ENCODE measurements at regions not wholly inside any gene's neighbourhood (a gene's known extent, or its start where the extent isn't known, plus 50 kb on each side); places are given as distances from the start of the nearest gene placed in this dataset.

DNA sequence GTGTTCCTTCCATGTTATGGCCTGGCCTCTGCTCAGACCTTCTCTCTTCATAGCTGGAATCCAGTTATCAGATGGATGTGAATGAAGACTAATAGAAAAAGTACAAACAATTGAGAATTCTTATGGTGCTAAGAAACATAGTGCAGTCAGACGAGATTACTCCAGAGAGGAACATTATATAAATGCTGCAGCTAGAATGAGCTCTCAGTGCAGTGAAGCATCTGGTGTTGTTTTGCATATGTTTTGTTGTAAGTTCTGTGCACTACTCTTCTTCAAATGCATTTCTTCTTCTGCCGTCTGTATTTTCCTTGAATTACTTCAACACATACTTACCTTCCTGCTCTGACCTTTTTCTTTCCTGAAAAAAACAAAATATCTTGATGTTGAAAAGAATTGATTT is 602.4 kb upstream of the CDH18 start:
- TF ChIP-seq, protein P1, sequence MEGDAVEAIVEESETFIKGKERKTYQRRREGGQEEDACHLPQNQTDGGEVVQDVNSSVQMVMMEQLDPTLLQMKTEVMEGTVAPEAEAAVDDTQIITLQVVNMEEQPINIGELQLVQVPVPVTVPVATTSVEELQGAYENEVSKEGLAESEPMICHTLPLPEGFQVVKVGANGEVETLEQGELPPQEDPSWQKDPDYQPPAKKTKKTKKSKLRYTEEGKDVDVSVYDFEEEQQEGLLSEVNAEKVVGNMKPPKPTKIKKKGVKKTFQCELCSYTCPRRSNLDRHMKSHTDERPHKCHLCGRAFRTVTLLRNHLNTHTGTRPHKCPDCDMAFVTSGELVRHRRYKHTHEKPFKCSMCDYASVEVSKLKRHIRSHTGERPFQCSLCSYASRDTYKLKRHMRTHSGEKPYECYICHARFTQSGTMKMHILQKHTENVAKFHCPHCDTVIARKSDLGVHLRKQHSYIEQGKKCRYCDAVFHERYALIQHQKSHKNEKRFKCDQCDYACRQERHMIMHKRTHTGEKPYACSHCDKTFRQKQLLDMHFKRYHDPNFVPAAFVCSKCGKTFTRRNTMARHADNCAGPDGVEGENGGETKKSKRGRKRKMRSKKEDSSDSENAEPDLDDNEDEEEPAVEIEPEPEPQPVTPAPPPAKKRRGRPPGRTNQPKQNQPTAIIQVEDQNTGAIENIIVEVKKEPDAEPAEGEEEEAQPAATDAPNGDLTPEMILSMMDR (IDR thresholded peaks at IDR 0.05; ENCODE audit: borderline replicate concordance, control extremely low read depth, extremely low read depth, insufficient read depth, missing control alignments), result no peak
- in situ Hi-C loops (cut with MboI; ENCODE audit: low sequenced_read_pairs, unreplicated experiment), result no loop called here
- DNase-seq (ENCODE audit: low spot score), result no peak

DNA sequence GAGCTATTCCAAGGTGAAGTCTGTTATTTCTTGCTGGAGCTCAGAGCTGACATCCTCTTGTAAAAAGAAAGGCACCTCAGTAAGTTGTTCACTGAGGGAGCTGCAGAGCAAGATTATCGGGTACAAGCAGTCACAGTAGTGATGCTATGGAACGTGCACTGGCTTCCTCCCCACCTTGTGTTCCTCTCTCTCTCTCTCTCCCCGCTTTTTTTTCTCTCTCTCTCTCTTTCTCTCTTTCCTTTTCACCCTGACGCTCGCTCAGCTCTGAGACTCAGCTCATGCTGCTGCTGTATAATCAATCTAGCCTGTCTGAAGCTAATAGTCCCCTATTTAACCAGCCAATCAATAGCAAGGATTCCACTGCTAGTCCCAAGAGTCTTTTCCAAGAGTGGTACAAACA is 587.6 kb upstream of the CDH18 start:
- TF ChIP-seq, protein P1 (IDR thresholded peaks at IDR 0.05; ENCODE audit: borderline replicate concordance, control extremely low read depth, extremely low read depth, insufficient read depth, missing control alignments), result no peak
- in situ Hi-C loops (cut with MboI; ENCODE audit: low sequenced_read_pairs, unreplicated experiment), result no loop called here
- no peak for DNase-seq (ENCODE audit: low spot score)

DNA sequence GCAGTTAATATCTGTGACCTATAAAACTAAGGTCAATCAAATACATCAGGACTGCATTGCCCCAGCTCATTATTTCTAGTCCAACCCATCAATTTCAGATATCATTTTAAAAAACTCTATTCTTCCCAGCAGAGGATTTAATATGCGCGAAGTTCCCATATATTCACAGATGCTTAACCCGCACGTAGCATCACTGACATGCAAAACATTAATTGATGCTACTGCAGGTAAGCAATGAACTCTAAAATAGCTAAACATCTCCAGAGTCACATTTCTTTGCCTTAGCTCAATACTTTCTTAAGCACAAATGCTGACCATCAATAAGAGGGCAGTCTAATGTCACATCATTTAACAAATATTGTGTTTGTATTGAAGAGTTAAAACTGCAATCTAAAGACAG is 586.6 kb upstream of the CDH18 start:
- TF ChIP-seq, protein P1 (IDR thresholded peaks at IDR 0.05; ENCODE audit: borderline replicate concordance, control extremely low read depth, extremely low read depth, insufficient read depth, missing control alignments), result no peak
- DNase-seq (ENCODE audit: low spot score), result no peak
- in situ Hi-C loops (cut with MboI; ENCODE audit: low sequenced_read_pairs, unreplicated experiment), result no loop called here

DNA sequence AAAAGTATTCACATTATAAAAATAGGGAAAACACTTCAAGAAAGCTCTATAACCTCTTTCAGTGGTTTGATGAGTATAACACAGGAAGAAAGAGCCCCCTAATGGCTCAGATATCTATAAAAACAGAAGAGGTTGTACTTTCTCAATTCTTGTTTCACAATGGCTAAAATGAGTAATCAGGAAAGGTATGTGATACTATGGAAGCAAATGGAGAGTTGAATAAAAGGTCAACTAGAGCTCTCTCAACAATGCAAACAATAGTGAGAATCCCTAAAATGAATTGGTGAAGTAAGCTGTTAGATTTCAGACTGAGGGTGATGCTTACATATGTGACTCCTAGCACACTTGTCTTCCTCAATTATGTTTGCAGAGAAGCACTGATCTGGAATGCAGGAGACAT is 584.6 kb upstream of the CDH18 start:
- in situ Hi-C loops (cut with MboI; ENCODE audit: low sequenced_read_pairs, unreplicated experiment), result no loop called here
- DNase-seq (ENCODE audit: low spot score), result no peak
- TF ChIP-seq, protein P1 (IDR thresholded peaks at IDR 0.05; ENCODE audit: borderline replicate concordance, control extremely low read depth, extremely low read depth, insufficient read depth, missing control alignments), result no peak

DNA sequence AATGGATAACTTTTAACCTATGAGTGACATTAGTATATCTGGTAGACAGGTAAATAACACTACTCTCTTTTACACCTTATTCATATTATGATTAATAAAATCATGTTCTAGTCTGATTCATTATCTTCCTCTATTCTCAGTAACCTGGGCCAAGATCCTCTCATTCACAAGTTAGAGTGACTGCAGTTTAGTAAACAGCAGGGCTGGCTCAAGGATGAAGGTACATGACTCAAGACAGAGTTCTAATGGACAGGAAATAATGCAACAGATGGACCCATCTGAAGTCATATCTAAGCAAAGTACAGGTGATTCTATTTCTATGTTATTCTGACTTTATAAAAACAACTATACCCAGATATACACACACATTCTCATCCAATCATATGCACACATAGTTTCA is 582.5 kb upstream of the CDH18 start:
- in situ Hi-C loops (cut with MboI; ENCODE audit: low sequenced_read_pairs, unreplicated experiment), result no loop called here
- TF ChIP-seq, protein P1 (IDR thresholded peaks at IDR 0.05; ENCODE audit: borderline replicate concordance, control extremely low read depth, extremely low read depth, insufficient read depth, missing control alignments), result no peak
- DNase-seq (ENCODE audit: low spot score), result no peak

DNA sequence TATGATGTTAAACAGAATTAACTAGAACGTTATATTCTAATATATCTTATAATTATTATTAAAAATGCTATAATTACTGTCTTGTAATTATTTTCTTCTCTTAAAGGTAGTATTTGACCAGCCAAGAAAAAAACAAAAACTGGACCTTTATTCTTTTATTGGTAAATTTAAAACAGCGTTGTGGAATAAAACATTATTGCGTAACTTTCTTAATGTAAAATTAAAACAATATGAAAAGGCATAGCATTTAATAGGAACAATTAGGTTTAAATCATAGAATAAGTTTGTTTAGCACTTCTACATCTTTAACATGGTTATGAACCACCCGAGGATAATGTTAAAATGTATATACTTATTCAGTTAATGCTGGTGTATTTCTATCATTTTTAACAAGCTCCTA is 574.5 kb upstream of the CDH18 start:
- TF ChIP-seq, protein P1 (IDR thresholded peaks at IDR 0.05; ENCODE audit: borderline replicate concordance, control extremely low read depth, extremely low read depth, insufficient read depth, missing control alignments), result no peak
- in situ Hi-C loops (cut with MboI; ENCODE audit: low sequenced_read_pairs, unreplicated experiment), result no loop called here
- no peak for DNase-seq (ENCODE audit: low spot score)

DNA sequence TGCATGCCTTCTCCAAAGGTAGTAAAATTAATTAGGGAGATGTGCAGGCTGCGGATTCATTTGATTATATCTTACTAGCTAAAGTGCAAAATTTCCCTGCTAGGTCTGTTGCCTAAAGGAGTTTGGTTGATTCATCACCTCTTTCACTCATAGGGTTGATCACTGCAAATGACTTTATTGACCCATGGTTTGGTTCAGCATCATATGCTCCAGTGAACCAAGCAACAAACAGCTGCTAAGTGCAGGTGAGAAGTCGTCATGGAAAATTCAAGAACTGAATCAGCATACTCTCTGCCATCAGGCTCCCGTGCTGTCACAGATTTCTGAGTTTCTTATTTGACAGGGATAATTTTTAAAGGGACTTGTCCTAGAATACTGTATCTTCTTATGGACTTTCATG is 571.8 kb upstream of the CDH18 start:
- TF ChIP-seq, protein P1 (IDR thresholded peaks at IDR 0.05; ENCODE audit: borderline replicate concordance, control extremely low read depth, extremely low read depth, insufficient read depth, missing control alignments), result no peak
- in situ Hi-C loops (cut with MboI; ENCODE audit: low sequenced_read_pairs, unreplicated experiment), result no loop called here
- DNase-seq (ENCODE audit: low spot score), result no peak

Measured in GM13976 (cell line).